K562 (cell line): ENCODE measurements at regions not wholly inside any gene's neighbourhood (a gene's known extent, or its start where the extent isn't known, plus 50 kb on each side); places are given as distances from the start of the nearest gene placed in this dataset.
A peak's percentile ranks its signal among the peaks of the same experiment; 100 is the strongest.

Source experiments
- CREB3L1 ChIP-seq: fragments of 450-650 bp; IDR thresholded peaks from 2 replicates; pipeline ENCODE4 v1.6.1; 2014; ENCODE audit warnings: low read depth, mild to moderate bottlenecking, moderate library complexity, borderline replicate concordance
- CTCFL ChIP-seq: IDR thresholded peaks from 2 replicates; pipeline ENCODE4 v1.6.1; 2011; ENCODE audit warnings: borderline replicate concordance, low read depth, mild to moderate bottlenecking, moderate library complexity, low read length; ENCODE audit not compliant: insufficient read depth, poor library complexity, severe bottlenecking
- EGR1 ChIP-seq: fragments of 450-650 bp; conservative IDR thresholded peaks from 2 replicates; pipeline ENCODE4 v1.6.1; 2017; ENCODE audit warnings: mild to moderate bottlenecking
- KDM5B ChIP-seq: fragments of 200-600 bp; sonication (generic); IDR thresholded peaks from 2 replicates; pipeline ENCODE4 v1.6.1; 2012; ENCODE audit warnings: low read depth, mild to moderate bottlenecking, moderate library complexity, low read length, control low read depth, inconsistent platforms; ENCODE audit not compliant: insufficient replicate concordance
- L3MBTL2 ChIP-seq: fragments of 450-650 bp; IDR thresholded peaks from 2 replicates; pipeline ENCODE4 v1.6.1; 2016; ENCODE audit warnings: mild to moderate bottlenecking, moderate library complexity
- MYC ChIP-seq, 2 experiments: fragments of 250-450 bp in 1 of 2; sonication (Bioruptor Pico) in 1 of 2; IDR thresholded peaks; 2 replicates each; pipeline versions ENCODE4 v1.5.1 to v1.6.1; 2012 to 2021; ENCODE audit warnings: low read depth in 2 of 2, borderline replicate concordance in 1 of 2, improper control_type of control experiment in 1 of 2, low read length in 1 of 2, mild to moderate bottlenecking in 1 of 2, moderate library complexity in 1 of 2
- SMAD1 ChIP-seq: fragments of 150-350 bp; IDR thresholded peaks from 2 replicates; pipeline ENCODE4 v1.6.1; 2014; ENCODE audit warnings: low read length, low read depth; ENCODE audit not compliant: partially characterized antibody
- SPI1 ChIP-seq: IDR thresholded peaks from 2 replicates; pipeline ENCODE4 v1.6.1; 2011; ENCODE audit warnings: low read depth, low read length, control low read depth, borderline replicate concordance
- THAP12 ChIP-seq: fragments of 250-450 bp; sonication (Bioruptor Pico); IDR thresholded peaks from 2 replicates; pipeline ENCODE4 v1.9.0; 2021; ENCODE audit warnings: mild to moderate bottlenecking, inconsistent platforms
- TRIM24 ChIP-seq, 2 experiments: fragments of 450-650 bp; IDR thresholded peaks; 2 replicates each; pipeline ENCODE4 v1.6.1; 2016
- USF2 ChIP-seq: sonication (generic); formaldehyde crosslinking; IDR thresholded peaks from 2 replicates; pipeline ENCODE4 v1.5.0; 2020; ENCODE audit warnings: missing genetic modification reagents
- XRCC5 ChIP-seq: fragments of 200-400 bp; formaldehyde crosslinking; IDR thresholded peaks from 2 replicates; pipeline ENCODE4 v1.6.1; 2017; ENCODE audit warnings: low read depth, mild to moderate bottlenecking, low read length
- ZNF551 ChIP-seq: fragments of 250-450 bp; sonication (Bioruptor Pico); IDR thresholded peaks from 2 replicates; pipeline ENCODE4 v1.5.0; 2021; ENCODE audit warnings: mild to moderate bottlenecking, moderate library complexity
- ZNF583 ChIP-seq: fragments of 250-450 bp; sonication (Bioruptor Pico); IDR thresholded peaks from 2 replicates; pipeline ENCODE4 v1.4.0; 2020
- TF ChIP-seq, protein P1 (sequence below): fragments of 250-450 bp; sonication (Bioruptor Pico); IDR thresholded peaks from 2 replicates; pipeline ENCODE4 v1.5.0; 2022; ENCODE audit warnings: mild to moderate bottlenecking
- TF ChIP-seq, protein P2 (sequence below), 3 experiments: fragments of 200-800 bp in 1 of 3; sonication (Bioruptor generic) in 1 of 3; sonication (generic) in 1 of 3; formaldehyde crosslinking in 1 of 3; IDR thresholded peaks; 2 replicates each; pipeline versions ENCODE4 v1.6.1 to v1.8.0; 2016 to 2022; ENCODE audit warnings: mild to moderate bottlenecking in 2 of 3, missing compliant biosample characterization in 2 of 3, missing genetic modification characterization in 2 of 3, missing genetic modification reagents in 1 of 3

DNA sequence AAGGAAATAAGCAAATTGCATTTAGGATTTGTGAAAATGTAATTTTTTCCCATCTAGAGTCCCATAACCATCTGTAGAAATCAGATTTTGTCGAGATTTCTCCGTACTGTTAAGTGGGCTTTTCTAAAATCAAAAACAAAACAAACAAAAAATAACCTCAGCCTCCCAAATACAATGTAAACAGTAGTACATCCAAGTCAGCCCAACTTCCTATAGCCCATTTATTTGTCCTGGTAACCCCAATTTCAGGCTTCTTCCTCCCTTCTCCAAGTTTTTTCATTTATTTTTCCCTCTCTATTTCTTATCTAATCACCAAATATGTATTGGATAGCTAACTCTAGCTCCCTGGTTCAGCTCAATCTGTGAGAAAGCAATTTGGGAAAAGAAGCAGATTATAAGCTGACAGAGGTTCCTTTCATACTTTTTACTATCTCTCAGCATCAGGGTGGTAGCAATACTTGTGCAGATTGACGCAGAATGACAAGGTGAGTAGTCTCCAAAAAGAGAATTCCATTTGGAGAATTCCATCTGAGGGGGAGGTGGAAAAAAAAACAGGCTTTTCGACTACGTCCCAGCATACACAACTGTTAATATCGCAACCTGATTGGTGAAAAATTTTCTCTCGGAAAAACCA, 132.6 kb upstream of the BTN3A2 start (continued):
- no peak for TF ChIP-seq CTCFL
- TF ChIP-seq KDM5B, result peak; percentile 5
- TF ChIP-seq SPI1, result no peak
- no peak for TF ChIP-seq MYC (IDR thresholded peaks at IDR 0.05; ENCODE audit: low read depth, low read length)
- TF ChIP-seq MYC (CRISPR knock-in tag; IDR thresholded peaks at IDR 0.05; ENCODE audit: borderline replicate concordance, low read depth), result no peak
- TF ChIP-seq, protein P1, sequence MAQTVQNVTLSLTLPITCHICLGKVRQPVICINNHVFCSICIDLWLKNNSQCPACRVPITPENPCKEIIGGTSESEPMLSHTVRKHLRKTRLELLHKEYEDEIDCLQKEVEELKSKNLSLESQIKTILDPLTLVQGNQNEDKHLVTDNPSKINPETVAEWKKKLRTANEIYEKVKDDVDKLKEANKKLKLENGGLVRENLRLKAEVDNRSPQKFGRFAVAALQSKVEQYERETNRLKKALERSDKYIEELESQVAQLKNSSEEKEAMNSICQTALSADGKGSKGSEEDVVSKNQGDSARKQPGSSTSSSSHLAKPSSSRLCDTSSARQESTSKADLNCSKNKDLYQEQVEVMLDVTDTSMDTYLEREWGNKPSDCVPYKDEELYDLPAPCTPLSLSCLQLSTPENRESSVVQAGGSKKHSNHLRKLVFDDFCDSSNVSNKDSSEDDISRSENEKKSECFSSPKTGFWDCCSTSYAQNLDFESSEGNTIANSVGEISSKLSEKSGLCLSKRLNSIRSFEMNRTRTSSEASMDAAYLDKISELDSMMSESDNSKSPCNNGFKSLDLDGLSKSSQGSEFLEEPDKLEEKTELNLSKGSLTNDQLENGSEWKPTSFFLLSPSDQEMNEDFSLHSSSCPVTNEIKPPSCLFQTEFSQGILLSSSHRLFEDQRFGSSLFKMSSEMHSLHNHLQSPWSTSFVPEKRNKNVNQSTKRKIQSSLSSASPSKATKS, result no peak
- TF ChIP-seq EGR1, result no peak
- TF ChIP-seq, protein P2, sequence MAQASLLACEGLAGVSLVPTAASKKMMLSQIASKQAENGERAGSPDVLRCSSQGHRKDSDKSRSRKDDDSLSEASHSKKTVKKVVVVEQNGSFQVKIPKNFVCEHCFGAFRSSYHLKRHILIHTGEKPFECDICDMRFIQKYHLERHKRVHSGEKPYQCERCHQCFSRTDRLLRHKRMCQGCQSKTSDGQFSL (CRISPR knock-in tag; IDR thresholded peaks at IDR 0.05), result no peak
- TF ChIP-seq, protein P2 (tag; IDR thresholded peaks at IDR 0.05), result no peak
- no peak for TF ChIP-seq USF2 (CRISPR knock-in tag)
- no peak for TF ChIP-seq ZNF551 (CRISPR knock-in tag)
- TF ChIP-seq THAP12 (CRISPR knock-in tag), result no peak
- peak; percentile 15 for TF ChIP-seq SMAD1
- no peak for TF ChIP-seq L3MBTL2
- TF ChIP-seq CREB3L1, result no peak
- no peak for TF ChIP-seq XRCC5
- TF ChIP-seq TRIM24 (IDR thresholded peaks at IDR 0.05), result no peak
- no peak for TF ChIP-seq ZNF583 (CRISPR knock-in tag)
